ENCODE measurements at regions not wholly inside any gene's neighbourhood (a gene's known extent, or its start where the extent isn't known, plus 50 kb on each side); places are given as distances from the start of the nearest gene placed in this dataset.

DNA sequence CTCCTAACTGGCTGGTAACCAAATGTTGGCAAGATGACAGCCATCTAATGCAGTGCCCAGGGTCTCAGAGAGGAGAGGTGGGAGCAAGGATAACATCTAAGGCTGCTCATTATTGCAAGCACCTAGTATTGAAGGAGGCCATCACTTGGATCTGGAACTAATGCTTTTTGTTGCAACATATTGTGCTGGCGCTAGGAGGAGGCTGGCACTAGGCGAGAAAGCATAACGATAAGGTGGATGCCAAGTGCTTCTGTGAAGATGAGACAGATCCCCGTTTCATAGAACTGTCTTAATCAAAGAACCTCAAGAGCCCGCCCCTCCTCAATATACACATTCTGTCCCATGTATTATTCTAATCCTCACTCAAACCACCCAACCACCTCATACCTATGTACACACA, 774.0 kb downstream of the VRK1 start:
- Mint-ChIP-seq H3K27ac (no peak overlapping the region), H3K4me1 (ENCODE audit: low read depth) (no peaks in the 10 kb centered on the region), H3K36me3 (ENCODE audit: low read depth) (peaks cover 12% of the 10 kb centered on the region), H3K4me3 (no peak overlapping the region), H3K9me3 (peaks cover 70% of the 10 kb centered on the region), H3K27me3 (ENCODE audit: insufficient read depth) (no peaks in the 10 kb centered on the region)
- no peak for DNase-seq
- TF ChIP-seq, protein P1, sequence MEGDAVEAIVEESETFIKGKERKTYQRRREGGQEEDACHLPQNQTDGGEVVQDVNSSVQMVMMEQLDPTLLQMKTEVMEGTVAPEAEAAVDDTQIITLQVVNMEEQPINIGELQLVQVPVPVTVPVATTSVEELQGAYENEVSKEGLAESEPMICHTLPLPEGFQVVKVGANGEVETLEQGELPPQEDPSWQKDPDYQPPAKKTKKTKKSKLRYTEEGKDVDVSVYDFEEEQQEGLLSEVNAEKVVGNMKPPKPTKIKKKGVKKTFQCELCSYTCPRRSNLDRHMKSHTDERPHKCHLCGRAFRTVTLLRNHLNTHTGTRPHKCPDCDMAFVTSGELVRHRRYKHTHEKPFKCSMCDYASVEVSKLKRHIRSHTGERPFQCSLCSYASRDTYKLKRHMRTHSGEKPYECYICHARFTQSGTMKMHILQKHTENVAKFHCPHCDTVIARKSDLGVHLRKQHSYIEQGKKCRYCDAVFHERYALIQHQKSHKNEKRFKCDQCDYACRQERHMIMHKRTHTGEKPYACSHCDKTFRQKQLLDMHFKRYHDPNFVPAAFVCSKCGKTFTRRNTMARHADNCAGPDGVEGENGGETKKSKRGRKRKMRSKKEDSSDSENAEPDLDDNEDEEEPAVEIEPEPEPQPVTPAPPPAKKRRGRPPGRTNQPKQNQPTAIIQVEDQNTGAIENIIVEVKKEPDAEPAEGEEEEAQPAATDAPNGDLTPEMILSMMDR (IDR thresholded peaks at IDR 0.05), result no peak

DNA sequence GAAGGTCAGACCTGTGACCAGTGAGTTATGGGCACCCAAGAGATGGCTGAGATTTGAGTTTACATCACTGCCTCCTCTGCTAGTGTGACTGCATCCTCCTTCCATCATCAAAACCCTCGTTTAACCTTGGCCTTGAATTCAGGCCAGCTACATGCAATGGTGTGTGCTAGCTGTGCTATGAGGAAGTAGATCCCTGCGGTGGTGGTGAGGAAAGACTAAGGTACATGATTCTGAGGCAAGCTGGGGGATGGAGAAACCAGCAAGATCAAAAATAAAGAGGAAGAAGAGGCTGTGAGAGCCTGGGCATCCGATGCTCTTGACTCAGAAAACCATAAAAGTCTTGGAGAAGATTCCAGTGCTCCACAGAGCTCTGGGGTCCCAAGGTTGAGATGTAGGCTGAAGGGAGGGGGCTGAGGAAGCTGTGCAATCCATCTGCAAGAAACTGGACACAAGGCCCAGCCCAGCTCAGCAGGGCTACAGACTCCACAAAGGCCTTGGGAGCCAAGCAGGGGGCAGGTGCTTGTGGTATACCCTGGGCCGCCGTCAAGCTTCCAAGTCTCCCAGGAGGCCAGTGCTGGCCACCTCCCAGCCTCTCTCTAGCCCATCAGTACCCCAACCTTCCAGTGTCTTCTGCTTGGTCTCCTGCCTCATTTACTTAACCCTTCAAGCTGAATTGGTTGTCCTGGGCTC, 774.8 kb downstream of the VRK1 start:
- no peak for DNase-seq
- H3K27ac Mint-ChIP-seq, result no peak overlapping the region
- TF ChIP-seq, protein P1 (IDR thresholded peaks at IDR 0.05), result no peak
- H3K27me3 Mint-ChIP-seq (ENCODE audit: insufficient read depth), result no peaks in the 10 kb centered on the region
- H3K36me3 Mint-ChIP-seq (ENCODE audit: low read depth), result peaks cover 12% of the 10 kb centered on the region
- no peaks in the 10 kb centered on the region for H3K4me1 Mint-ChIP-seq (ENCODE audit: low read depth)
- H3K4me3 Mint-ChIP-seq, result no peak overlapping the region
- peaks cover 71% of the 10 kb centered on the region for H3K9me3 Mint-ChIP-seq

DNA sequence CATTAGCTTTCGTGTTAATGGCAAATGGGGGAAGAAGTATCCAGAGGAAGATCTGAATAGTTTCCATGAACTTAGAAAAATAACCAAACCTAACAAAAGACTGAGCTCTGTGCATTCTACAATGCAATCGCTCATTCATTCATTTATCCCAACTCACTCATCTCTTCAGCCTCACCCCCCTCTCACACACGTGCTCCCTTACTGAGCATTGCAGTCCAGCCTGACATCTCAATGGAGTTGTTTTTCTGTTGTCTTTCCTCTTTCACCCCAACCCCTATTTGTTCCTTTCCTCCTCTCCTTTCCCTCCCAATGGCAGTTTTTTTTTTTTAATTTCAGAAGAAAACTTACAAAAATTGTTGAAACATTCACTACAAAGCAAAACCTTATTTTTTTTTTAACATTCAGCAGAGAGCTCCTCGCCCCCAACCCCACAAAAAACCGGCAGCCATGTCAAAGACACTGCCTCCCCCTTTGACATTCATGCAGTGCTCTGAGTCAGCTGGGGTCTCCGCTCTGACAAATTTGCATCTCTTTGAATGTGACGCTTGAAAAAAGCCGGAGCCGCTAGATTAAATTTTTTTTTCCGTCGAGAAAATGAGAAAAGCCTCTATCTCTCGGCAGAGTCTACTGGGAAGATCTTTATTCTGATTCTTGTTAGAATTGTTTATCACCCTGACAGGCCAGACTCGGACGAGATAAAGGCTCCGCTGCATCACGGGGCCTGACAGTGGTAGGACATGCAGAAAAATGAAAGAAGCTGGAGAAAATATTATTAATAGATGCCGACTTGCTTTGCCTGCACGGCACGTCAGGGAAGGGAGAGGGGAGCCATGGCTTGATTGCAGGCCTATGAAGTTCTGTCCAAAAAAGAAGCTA, 775.6 kb downstream of the VRK1 start:
- Mint-ChIP-seq H3K4me1 (ENCODE audit: low read depth) (no peaks in the 10 kb centered on the region), H3K4me3 (no peak overlapping the region), H3K9me3 (peaks cover 73% of the 10 kb centered on the region), H3K27ac (no peak overlapping the region), H3K36me3 (ENCODE audit: low read depth) (peaks cover 12% of the 10 kb centered on the region), H3K27me3 (ENCODE audit: insufficient read depth) (no peaks in the 10 kb centered on the region)
- no peak for DNase-seq
- TF ChIP-seq, protein P1 (IDR thresholded peaks at IDR 0.05), result no peak

DNA sequence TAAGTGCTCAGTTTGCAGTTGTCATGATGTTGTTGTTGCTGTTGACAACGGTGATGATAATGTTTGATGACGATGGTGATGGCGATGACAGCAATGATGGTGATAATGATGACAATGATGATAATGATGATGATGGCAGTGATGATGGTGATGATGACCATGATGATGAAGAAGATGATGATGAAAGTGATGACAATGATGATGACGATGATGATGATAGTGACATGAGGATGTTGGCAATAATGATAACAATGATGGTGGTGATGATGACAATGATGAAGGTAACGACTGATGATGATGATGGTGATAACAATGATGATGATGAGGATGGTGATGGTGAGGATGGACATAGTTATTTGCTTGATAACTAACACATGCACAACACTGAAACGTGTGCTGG, 778.5 kb downstream of the VRK1 start:
- TF ChIP-seq, protein P1 (IDR thresholded peaks at IDR 0.05), result no peak
- Mint-ChIP-seq H3K36me3 (ENCODE audit: low read depth) (peaks cover 12% of the 10 kb centered on the region; the same call in 1 of the 2 replicates), H3K27me3 (ENCODE audit: insufficient read depth) (no peaks in the 10 kb centered on the region), H3K4me1 (ENCODE audit: low read depth) (no peaks in the 10 kb centered on the region), H3K27ac (no peak overlapping the region), H3K4me3 (no peak overlapping the region), H3K9me3 (peaks cover 69% of the 10 kb centered on the region)
- no peak for DNase-seq

DNA sequence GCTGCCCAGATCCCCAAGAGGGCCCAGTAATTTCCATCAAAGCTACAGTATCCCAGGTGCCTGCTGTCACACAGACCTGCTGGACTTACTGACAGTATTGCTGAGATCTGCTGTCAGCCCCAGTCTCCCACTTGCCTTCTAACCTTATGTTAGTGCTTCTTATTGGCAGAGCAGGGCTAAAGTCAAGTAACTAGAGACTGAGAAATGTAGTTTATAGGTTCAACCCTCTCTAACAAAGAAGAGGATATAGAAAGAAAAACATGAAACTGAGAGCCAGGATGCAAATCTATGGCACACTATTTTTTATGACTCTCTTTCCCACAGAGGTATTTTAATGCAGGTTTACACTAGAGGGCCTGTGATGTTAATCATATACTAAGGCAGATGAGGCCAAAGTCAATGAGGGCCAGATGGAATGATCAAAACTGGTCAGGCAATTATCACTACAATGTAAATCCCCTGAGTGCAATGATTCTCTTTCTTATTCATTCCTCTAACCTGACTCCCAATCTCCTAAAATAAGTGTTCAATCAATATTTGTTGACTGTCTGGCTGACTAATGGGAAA, 781.9 kb downstream of the VRK1 start:
- H3K27me3 Mint-ChIP-seq (ENCODE audit: insufficient read depth), result no peaks in the 10 kb centered on the region
- peaks cover 10% of the 10 kb centered on the region; the same call in 1 of the 2 replicates for H3K36me3 Mint-ChIP-seq (ENCODE audit: low read depth)
- TF ChIP-seq, protein P1 (IDR thresholded peaks at IDR 0.05), result no peak
- no peak overlapping the region for H3K4me3 Mint-ChIP-seq
- DNase-seq, result no peak
- H3K27ac Mint-ChIP-seq, result no peak overlapping the region
- peaks cover 63% of the 10 kb centered on the region for H3K9me3 Mint-ChIP-seq
- no peaks in the 10 kb centered on the region for H3K4me1 Mint-ChIP-seq (ENCODE audit: low read depth)
